ENCODE measurements at regions not wholly inside any gene's neighbourhood (a gene's known extent, or its start where the extent isn't known, plus 50 kb on each side); places are given as distances from the start of the nearest gene placed in this dataset.

GRCh38 chr12:89799316-89799715 lies 90.7 kb upstream of the ATP2B1 start:
- TF ChIP-seq CTCF (IDR thresholded peaks at IDR 0.05) (no peak), POLR2A (IDR thresholded peaks at IDR 0.05) (no peak)

Data from thyroid gland (tissue), 4 donors.